Mesenchymal stem cell (in vitro differentiated cells and primary cell): ENCODE measurements at regions not wholly inside any gene's neighbourhood (a gene's known extent, or its start where the extent isn't known, plus 50 kb on each side); places are given as distances from the start of the nearest gene placed in this dataset.
"Not testable (repeated sequence)": the region's sequence is repeated elsewhere in the genome, so short reads cannot be mapped to it uniquely, and the experiment has no call there.

Experiments
- DNase-seq: peaks from one replicate; pipeline ENCODE4 v3.0.0-alpha.2; 2013
- H2AFZ ChIP-seq: one replicate; pipeline ENCODE4 v1.6.1; 2013; ENCODE audit warnings: low read depth, mild to moderate bottlenecking, control low read depth, inconsistent platforms, low read length, moderate library complexity
- H2AK5ac ChIP-seq: 2 replicates; pipeline ENCODE4 v1.6.1; 2013; ENCODE audit warnings: low read length, moderate library complexity, mild to moderate bottlenecking, inconsistent platforms; ENCODE audit not compliant: severe bottlenecking
- H2BK120ac ChIP-seq: one replicate; pipeline ENCODE4 v1.6.1; 2013; ENCODE audit warnings: low read depth, mild to moderate bottlenecking, inconsistent platforms, low read length, moderate library complexity
- H2BK12ac ChIP-seq, 2 experiments: one replicate each; pipeline ENCODE4 v1.6.1; 2013; ENCODE audit warnings: inconsistent platforms in 2 of 2, low read length in 2 of 2, mild to moderate bottlenecking in 2 of 2, moderate library complexity in 2 of 2, control low read depth in 1 of 2
- H2BK15ac ChIP-seq: one replicate; pipeline ENCODE4 v1.6.1; 2013; ENCODE audit warnings: mild to moderate bottlenecking, low read depth, inconsistent platforms; ENCODE audit not compliant: poor library complexity, severe bottlenecking
- H2BK5ac ChIP-seq: 2 replicates; pipeline ENCODE4 v1.6.1; 2013; ENCODE audit warnings: low read depth, mild to moderate bottlenecking, low read length, control low read depth, inconsistent platforms; ENCODE audit not compliant: poor library complexity, severe bottlenecking
- H3K14ac ChIP-seq, 2 experiments: one replicate each; pipeline ENCODE4 v1.6.1; 2013; ENCODE audit warnings: inconsistent platforms in 2 of 2, low read length in 2 of 2, control low read depth in 1 of 2, mild to moderate bottlenecking in 1 of 2, moderate library complexity in 1 of 2
- H3K18ac ChIP-seq, 2 experiments: one replicate each; pipeline ENCODE4 v1.6.1; 2013; ENCODE audit warnings: inconsistent platforms in 2 of 2, low read length in 2 of 2, control low read depth in 1 of 2, low read depth in 1 of 2, mild to moderate bottlenecking in 1 of 2
- H3K23ac ChIP-seq, 2 experiments: one replicate each; pipeline ENCODE4 v1.6.1; 2013; ENCODE audit warnings: inconsistent platforms in 2 of 2, low read length in 2 of 2, mild to moderate bottlenecking in 2 of 2, moderate library complexity in 2 of 2, control low read depth in 1 of 2
- H3K27ac ChIP-seq: 2 replicates; pipeline ENCODE4 v1.5.1; 2013; ENCODE audit warnings: mild to moderate bottlenecking, moderate library complexity, low read length, control low read depth, inconsistent platforms; ENCODE audit not compliant: poor library complexity, severe bottlenecking
- H3K27me3 ChIP-seq, 2 experiments: 2 replicates each; pipeline versions ENCODE4 v1.6.1 to v1.7.0; 2013; ENCODE audit warnings: low read length in 2 of 2, mild to moderate bottlenecking in 2 of 2, moderate library complexity in 2 of 2, control low read depth in 1 of 2, inconsistent platforms in 1 of 2; ENCODE audit not compliant: control insufficient read depth in 1 of 2, insufficient read depth in 1 of 2
- H3K36me3 ChIP-seq, 2 experiments: 2 replicates each; pipeline versions ENCODE4 v1.6.1 to v1.7.0; 2013; ENCODE audit warnings: low read length in 2 of 2, control low read depth in 1 of 2, inconsistent platforms in 1 of 2, low read depth in 1 of 2, mild to moderate bottlenecking in 1 of 2; ENCODE audit not compliant: insufficient read depth in 2 of 2, control insufficient read depth in 1 of 2
- H3K4ac ChIP-seq, 2 experiments: one replicate each; pipeline ENCODE4 v1.6.1; 2013; ENCODE audit warnings: inconsistent platforms in 2 of 2, low read length in 2 of 2, mild to moderate bottlenecking in 2 of 2, moderate library complexity in 2 of 2, control low read depth in 1 of 2, low read depth in 1 of 2
- H3K4me1 ChIP-seq: 2 replicates; pipeline ENCODE4 v1.6.1; 2013; ENCODE audit warnings: low read depth, low read length, control low read depth; ENCODE audit not compliant: control insufficient read depth, insufficient read depth
- H3K4me2 ChIP-seq: 2 replicates; pipeline ENCODE4 v1.6.1; 2013; ENCODE audit warnings: low read length, mild to moderate bottlenecking, inconsistent platforms; ENCODE audit not compliant: poor library complexity, severe bottlenecking
- H3K4me3 ChIP-seq, 2 experiments: 2 replicates each; pipeline versions ENCODE4 v1.5.1 to v1.7.0; 2013; ENCODE audit warnings: low read length in 2 of 2, mild to moderate bottlenecking in 2 of 2, control low read depth in 1 of 2, low read depth in 1 of 2; ENCODE audit not compliant: insufficient read depth in 1 of 2
- H3K79me1 ChIP-seq: replicated peaks from 2 replicates; pipeline ENCODE4 v1.6.1; 2013; ENCODE audit warnings: mild to moderate bottlenecking, control low read depth, low read length, inconsistent platforms; ENCODE audit not compliant: poor library complexity, severe bottlenecking
- H3K9ac ChIP-seq: 2 replicates; pipeline ENCODE4 v1.7.0; 2013; ENCODE audit warnings: mild to moderate bottlenecking, low read length, moderate library complexity
- H3K9me3 ChIP-seq: 2 replicates; pipeline ENCODE4 v1.7.0; 2013; ENCODE audit warnings: mild to moderate bottlenecking, low read length; ENCODE audit not compliant: control insufficient read depth
- H4K8ac ChIP-seq: one replicate; pipeline ENCODE4 v1.6.1; 2013; ENCODE audit warnings: inconsistent platforms, mild to moderate bottlenecking, low read length, moderate library complexity
- H4K91ac ChIP-seq: one replicate; pipeline ENCODE4 v1.6.1; 2013; ENCODE audit warnings: mild to moderate bottlenecking, low read length, inconsistent platforms
- WGBS: methylation state at CpG from one replicate; pipeline ENCODE4 v1.1.7; 2013; ENCODE audit warnings: mixed read lengths; 5-methylcytosine and 5-hydroxymethylcytosine counted together

- H2BK12ac ChIP-seq = no peak overlapping the region
- no peak overlapping the region for H2AK5ac ChIP-seq
- no peak overlapping the region for H3K14ac ChIP-seq
- no peak overlapping the region for H3K9ac ChIP-seq
- H3K9me3 ChIP-seq = no peaks in the 10 kb centered on the region
- no peak for DNase-seq
- H3K27ac ChIP-seq = no peak overlapping the region
- 69% methylated on average over 3 of the region's 3 CpGs for WGBS
- no peak overlapping the region for H2BK5ac ChIP-seq
- H2AFZ ChIP-seq = no peak overlapping the region
- no peak overlapping the region for H3K4me2 ChIP-seq
- H3K4me3 ChIP-seq = no peak overlapping the region
- no peaks in the 10 kb centered on the region for H3K79me1 ChIP-seq
- H3K36me3 ChIP-seq = no peaks in the 10 kb centered on the region
- no peak overlapping the region for H3K4ac ChIP-seq
- no peak overlapping the region for H4K8ac ChIP-seq
- H3K4me1 ChIP-seq = no peaks in the 10 kb centered on the region
- no peak overlapping the region for H4K91ac ChIP-seq
- no peak overlapping the region for H3K18ac ChIP-seq
- no peak overlapping the region for H2BK15ac ChIP-seq
- H3K27me3 ChIP-seq = no peaks in the 10 kb centered on the region
- H2BK120ac ChIP-seq = no peak overlapping the region
- no peak overlapping the region for H3K23ac ChIP-seq
Observed at GRCh38 chr1:176323472-176323871, 116.4 kb upstream of the COP1 start.

DNA sequence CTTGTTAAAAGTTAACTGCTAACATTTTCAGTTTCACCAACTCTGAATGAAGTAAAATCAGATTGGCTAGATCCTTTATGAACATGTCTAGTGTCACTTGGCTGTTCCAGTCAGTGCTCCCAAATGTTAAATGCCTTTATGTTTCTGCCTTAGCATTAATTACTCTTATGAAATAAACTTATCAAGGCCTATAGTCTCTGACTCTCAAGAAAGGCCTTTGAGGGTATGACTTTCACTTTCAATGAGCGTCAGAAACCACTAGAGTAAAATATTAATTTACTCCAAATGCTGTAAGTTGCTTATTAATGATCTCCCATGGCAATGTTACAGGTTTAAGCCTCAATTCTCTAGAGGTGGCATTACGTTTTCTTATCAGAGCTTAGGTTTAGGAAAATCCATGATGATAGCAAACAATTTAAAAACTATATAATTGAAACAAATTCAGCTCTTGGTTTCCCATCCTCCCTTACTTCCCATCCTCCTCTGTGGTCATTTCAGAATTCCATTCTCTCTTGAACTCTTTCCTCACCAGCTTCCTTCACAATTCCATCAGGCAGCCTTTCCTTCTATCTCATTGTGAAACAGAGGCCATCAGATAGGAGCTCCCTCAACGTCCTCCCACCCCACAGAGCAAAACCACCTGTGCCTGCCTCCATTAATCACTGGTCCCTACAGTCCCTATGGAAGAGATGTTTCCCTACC, 108.6 kb upstream of the COP1 start:
- no peak overlapping the region for H2BK120ac ChIP-seq
- DNase-seq = no peak
- no peaks in the 10 kb centered on the region for H3K79me1 ChIP-seq
- H3K14ac ChIP-seq = no peak overlapping the region
- no peak overlapping the region for H2BK5ac ChIP-seq
- no peaks in the 10 kb centered on the region for H3K27me3 ChIP-seq
- H3K23ac ChIP-seq = no peak overlapping the region
- no peaks in the 10 kb centered on the region for H3K4me1 ChIP-seq
- H3K4ac ChIP-seq = no peak overlapping the region
- no peaks in the 10 kb centered on the region for H3K9me3 ChIP-seq
- no peak overlapping the region for H4K91ac ChIP-seq
- no peak overlapping the region for H2BK15ac ChIP-seq
- 39% methylated on average over 2 of the region's 3 CpGs for WGBS
- H3K4me2 ChIP-seq = no peak overlapping the region
- no peak overlapping the region for H3K27ac ChIP-seq
- H3K36me3 ChIP-seq = no peaks in the 10 kb centered on the region
- H3K18ac ChIP-seq = no peak overlapping the region
- H2AFZ ChIP-seq = no peak overlapping the region
- H3K4me3 ChIP-seq = no peak overlapping the region
- no peak overlapping the region for H2AK5ac ChIP-seq
- H4K8ac ChIP-seq = no peak overlapping the region
- no peak overlapping the region for H2BK12ac ChIP-seq
- no peak overlapping the region for H3K9ac ChIP-seq

DNA sequence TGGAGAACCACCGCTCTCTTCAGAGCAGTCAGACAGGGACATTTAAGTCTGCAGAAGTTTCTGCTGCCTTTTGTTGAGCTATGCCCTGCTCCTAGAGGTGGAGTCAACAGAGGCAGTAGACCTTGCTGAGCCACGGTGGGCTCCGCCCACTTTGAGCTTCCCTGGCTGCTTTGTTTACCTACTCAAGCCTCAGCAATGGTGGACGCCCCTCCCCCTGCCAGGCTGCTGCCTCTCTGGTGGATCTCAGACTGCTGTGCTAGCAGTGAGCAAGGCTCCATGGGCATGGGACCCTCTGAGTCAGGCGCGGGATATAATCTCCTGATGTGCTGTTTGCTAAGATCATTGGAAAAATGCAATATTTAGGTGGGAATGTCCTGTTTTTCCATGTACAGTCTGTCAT, 89.5 kb upstream of the COP1 start:
- not testable (repeated sequence) for H3K4me1 ChIP-seq, H3K18ac ChIP-seq, H3K79me1 ChIP-seq, H2AFZ ChIP-seq, H2BK5ac ChIP-seq, H3K9ac ChIP-seq, H4K8ac ChIP-seq, H3K14ac ChIP-seq, H2BK12ac ChIP-seq, H3K27me3 ChIP-seq, H3K4ac ChIP-seq, H3K36me3 ChIP-seq, DNase-seq, H2AK5ac ChIP-seq, H4K91ac ChIP-seq, H3K23ac ChIP-seq, H3K27ac ChIP-seq, H3K4me2 ChIP-seq, H3K4me3 ChIP-seq, H2BK15ac ChIP-seq, H2BK120ac ChIP-seq
- 86% methylated on average over 6 of the region's 6 CpGs for WGBS
- peaks cover 29% of the 10 kb centered on the region for H3K9me3 ChIP-seq

GRCh38 chr1:176285996-176286395, 78.9 kb upstream of the COP1 start:
- Histone ChIP-seq H2AK5ac (no peak overlapping the region), H2BK15ac (no peak overlapping the region), H3K4me3 (no peak overlapping the region), H2BK12ac (no peak overlapping the region), H3K4me2 (no peak overlapping the region), H3K4ac (no peak overlapping the region), H4K91ac (no peak overlapping the region), H3K14ac (no peak overlapping the region), H3K4me1 (no peaks in the 10 kb centered on the region), H2BK5ac (no peak overlapping the region), H2AFZ (no peak overlapping the region), H3K27me3 (no peaks in the 10 kb centered on the region), H3K18ac (no peak overlapping the region), H3K36me3 (no peaks in the 10 kb centered on the region), H3K23ac (no peak overlapping the region), H3K27ac (no peak overlapping the region), H3K79me1 (no peaks in the 10 kb centered on the region), H3K9ac (no peak overlapping the region), H3K9me3 (peaks cover 38% of the 10 kb centered on the region), H4K8ac (no peak overlapping the region), H2BK120ac (no peak overlapping the region)
- 85% methylated on average over 2 of the region's 3 CpGs for WGBS
- no peak for DNase-seq
